GM20431 (cell line): ENCODE measurements at regions not wholly inside any gene's neighbourhood (a gene's known extent, or its start where the extent isn't known, plus 50 kb on each side); places are given as distances from the start of the nearest gene placed in this dataset.
"Not testable (repeated sequence)": the region's sequence is repeated elsewhere in the genome, so short reads cannot be mapped to it uniquely, and the experiment has no call there.

Source experiments
- in situ Hi-C: fragments of 300-500 bp; cut with MseI, MboI; formaldehyde crosslinking; loops from one replicate; pipeline ENCODE4 v1.15.0; 2020; ENCODE audit warnings: low sequenced_read_pairs; ENCODE audit not compliant: unreplicated experiment

DNA sequence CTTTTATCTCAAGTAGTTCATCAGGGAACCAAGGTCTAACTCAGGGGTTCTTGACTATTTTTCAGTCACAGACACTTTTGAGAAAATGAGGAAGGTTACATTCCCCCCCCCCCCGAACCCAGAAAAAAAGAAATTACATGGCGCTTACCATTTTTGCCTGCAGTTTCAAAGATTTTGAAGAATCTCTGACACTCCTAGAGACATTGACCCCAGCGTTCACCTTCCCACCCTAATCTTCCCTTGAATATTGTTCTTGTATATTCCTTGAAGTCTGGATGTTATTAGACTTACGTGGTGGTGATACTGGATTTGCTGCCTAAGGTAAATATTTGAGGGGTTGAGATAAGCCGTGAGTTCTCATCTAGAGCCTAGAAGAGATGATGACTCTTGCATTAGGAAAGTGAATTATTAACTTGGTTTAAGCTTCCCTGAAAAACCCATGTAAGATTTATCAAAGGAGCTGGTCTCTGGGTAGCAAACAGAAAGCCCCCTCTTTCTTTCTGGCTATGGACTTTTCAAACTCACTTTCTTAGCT is 245.7 kb upstream of the FOXK1 start:
- in situ Hi-C loops = no loop called here

DNA sequence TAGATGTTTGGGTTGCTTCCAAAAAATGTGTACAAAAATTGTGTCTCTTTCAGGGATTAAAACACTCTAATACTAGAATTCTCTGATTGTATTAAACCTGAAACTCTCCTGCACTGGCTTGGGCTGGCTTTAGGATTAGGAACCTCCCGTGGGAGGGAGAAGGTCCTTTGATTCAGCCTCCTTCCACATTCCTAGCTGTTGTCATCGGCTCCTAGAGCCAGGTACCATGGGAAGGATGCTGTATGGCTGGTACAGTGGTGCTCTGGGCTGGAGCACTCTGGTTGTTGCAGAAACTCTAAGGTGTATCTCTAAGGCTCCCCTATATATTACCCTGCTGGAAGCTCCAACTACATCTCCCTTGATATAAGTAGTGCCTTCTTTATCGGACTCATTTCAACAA is 245.2 kb upstream of the FOXK1 start:
- in situ Hi-C loops = no loop called here

DNA sequence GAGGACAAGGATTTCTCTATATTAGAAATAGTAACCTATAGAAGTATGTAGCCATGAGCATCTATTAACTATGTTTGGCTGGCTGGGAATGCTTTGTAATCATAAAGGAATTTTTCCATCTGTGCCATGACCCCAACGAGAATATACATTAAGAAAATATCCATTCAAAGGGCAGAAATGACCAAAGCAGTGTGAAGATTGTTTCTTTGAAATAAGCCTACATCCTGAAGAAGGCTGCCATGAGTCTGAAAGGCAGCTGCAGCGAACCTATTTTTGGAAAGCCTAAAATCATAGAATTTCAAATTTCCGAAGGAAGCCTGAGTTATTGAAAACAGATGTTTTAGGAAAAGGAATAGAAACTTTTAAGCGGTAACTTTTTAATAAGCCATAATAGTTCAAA is 244.2 kb upstream of the FOXK1 start:
- in situ Hi-C loops = no loop called here

DNA sequence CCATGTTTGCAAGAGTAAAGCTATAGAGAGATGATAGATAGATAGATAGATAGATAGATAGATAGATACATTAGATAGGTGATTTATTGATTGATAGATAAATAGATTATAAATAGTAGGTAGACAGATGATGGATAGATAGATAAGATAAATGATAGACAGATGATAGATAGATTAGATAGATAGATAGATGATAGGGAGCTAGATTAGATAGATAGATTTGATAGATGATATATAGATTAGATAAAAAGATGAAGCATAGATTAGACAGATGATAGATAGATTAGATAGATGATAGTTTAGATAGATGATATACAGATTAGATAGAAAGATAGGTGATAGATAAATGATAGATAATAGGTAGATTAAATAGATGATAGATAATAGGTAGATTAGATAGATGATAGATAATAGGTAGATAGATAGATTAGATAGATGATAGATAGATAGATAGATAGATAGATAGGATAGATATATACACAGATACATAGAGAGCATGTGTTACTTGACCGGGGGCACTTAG is 243.3 kb upstream of the FOXK1 start:
- in situ Hi-C loops = no loop called here

DNA sequence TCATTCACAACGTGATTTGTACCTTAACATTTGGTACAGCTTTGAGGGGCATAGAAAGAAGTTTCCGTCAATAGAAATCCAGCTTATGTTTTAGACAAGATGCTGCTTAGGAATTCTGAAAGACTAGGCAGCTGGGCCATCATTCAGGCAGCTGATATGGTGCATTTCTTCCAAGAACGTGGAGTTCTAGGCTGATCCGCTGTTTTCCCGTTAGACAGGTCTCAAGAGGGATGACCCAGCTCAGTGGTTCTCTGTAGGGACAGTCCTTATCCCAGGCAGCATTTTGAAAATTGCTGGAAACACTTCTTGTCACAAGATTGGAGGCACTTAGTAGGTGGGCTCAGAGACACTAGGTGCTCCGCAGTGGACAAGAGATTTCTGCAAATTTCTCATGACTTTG is 242.7 kb upstream of the FOXK1 start:
- in situ Hi-C loops = no loop called here

DNA sequence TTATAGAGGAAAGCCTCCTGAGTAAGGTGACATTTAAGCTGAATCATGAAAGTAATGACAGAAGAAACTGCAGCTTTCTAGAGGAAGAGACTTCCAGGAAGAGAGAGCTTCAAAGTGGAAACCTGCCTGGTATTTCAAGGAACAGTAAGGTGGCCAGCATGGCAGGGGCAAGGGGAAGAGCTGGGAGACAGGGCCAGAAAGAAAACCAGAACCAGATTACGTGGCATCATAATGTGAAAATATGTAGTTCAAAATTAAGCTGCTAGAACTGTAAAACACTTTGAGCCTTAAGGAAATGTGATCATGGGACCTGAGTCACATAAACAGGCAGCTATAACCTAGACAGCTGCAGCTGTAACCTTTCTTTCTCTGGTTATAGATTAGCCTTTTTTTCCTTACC is 238.0 kb upstream of the FOXK1 start:
- in situ Hi-C loops = no loop called here

GRCh38 chr7:4445777-4446176 is 236.3 kb upstream of the FOXK1 start:
- in situ Hi-C loops = no loop called here

- in situ Hi-C loops = no loop called here
Observed at GRCh38 chr7:4449263-4449662, 232.8 kb upstream of the FOXK1 start.

GRCh38 chr7:4450483-4450882 is 231.6 kb upstream of the FOXK1 start:
- in situ Hi-C loops = no loop called here

GRCh38 chr7:4460597-4460996 is 221.5 kb upstream of the FOXK1 start:
- in situ Hi-C loops = no loop called here

GRCh38 chr7:4461531-4461930 is 220.6 kb upstream of the FOXK1 start:
- in situ Hi-C loops = no loop called here

DNA sequence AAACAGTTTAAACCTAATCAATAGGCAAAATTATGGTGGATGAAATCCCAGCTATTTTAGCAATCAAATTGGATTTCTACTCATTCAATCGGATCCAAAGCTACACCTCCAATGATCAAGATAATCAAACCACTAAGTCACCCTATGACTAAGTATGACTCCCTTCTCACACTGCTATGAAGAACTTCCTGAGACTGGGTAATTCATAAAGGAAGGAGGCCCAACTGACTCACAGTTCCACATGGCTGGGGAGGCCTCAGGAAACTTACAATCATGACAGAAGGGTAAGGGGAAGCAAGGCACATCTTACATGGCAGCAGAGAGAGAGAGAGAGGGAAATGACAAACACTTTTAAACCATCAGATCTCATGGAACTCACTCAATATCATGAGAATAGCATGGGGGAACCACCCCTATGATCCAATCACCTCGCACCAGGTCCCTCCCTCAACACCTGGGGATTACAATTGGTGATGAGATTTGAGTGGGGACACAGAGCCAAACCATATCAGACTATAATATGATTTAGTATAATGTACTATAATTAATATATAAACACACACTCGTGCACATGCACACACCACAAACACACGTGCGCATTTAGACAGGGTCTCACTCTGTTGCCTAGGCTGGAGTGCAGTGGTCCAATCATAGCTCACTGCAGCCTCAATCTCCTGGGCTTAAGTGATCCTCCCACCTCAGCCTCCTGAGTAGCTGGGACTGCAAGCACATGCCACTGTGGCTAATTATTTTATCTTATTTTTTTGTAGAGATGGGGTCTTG is 213.6 kb upstream of the FOXK1 start:
- in situ Hi-C loops = no loop called here

DNA sequence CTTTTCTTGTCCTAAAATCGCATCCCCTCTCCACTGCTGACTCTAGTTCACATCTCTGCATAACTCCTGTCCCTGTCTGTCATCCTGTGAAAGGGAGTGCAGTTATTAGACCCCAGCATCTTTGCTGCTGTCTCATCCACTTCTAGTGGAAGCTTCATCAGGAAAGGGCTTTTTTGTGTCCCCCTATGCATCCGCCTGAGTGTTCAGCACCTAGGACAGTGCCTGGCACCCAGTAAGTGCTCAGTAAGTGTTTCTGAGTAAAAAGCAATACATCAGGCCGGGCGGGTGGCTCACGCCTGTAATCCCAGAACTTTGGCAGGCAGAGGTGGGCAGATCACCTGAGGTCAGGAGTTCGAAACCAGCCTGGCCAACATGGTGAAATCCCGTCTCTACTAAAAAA is 211.8 kb upstream of the FOXK1 start:
- in situ Hi-C loops = no loop called here

DNA sequence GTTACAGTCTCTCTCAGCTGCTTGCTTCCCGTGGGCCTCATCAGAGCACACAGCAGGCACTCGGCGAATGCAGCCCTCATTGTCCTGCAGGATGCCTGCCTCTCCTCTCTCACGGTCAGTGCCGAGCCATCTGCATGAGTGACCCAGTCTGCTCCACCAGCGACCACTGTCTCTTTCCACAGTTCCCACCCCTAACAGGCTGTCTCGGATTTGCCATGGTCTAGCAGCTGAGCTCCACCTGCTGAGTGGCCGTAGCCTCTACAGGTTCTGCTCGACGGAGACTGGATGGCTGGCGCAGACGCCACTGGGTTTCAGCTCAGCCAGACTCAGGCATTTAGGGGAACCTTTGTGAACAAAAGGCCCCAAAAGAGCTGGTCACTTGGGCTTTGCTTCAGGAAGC is 209.4 kb upstream of the FOXK1 start:
- in situ Hi-C loops = no loop called here

DNA sequence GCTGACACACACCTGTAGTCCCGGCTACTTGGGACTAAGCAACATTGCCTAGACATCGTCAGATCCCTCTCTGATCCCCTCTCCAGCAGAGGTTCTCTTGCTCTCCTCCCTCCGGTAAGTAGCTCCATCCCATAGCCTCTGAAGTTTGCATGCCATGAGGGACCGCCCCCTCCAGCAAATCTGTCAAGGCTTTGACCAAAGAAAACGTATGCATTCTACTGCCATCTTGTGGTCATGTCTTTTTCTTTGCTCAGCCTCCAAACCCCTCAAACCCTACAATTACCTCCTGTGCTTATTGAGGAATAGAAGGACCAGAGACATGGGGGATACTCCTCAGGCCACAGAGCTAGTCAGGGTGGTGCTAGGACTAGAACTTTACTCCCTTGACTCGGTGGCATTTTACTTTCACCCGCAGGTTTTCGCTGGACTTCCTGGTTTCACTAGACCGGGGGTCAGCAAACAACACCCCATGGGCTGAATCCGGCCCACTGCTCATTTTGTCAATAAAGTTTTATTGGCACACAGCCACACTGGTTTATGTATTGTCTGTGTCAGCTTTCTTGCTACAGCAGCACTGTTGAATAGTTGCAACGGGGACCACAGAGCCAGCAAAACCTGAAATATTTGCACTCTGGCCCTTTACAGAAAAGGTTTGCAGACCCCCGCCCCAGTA is 202.6 kb upstream of the FOXK1 start:
- in situ Hi-C loops = no loop called here

DNA sequence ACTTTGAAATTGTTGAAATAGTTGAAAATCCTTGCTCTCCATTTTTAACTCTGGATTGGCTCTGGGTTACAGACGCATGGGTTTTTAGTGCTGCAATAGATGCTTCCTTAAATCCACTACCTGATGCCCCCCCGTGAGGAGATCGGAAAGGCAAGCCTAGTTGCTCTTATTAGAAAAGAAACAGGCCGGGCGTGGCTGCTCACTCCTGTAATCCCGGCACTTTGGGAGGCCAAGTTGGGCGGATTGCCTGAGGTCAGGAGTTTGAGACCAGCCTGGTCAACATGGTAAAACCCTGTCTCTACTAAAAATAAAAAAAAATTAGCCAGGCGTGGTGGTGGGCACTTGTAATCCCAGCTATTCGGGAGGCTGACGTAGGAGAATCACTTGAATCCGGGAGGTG is 202.0 kb upstream of the FOXK1 start:
- in situ Hi-C loops = not testable (repeated sequence)

DNA sequence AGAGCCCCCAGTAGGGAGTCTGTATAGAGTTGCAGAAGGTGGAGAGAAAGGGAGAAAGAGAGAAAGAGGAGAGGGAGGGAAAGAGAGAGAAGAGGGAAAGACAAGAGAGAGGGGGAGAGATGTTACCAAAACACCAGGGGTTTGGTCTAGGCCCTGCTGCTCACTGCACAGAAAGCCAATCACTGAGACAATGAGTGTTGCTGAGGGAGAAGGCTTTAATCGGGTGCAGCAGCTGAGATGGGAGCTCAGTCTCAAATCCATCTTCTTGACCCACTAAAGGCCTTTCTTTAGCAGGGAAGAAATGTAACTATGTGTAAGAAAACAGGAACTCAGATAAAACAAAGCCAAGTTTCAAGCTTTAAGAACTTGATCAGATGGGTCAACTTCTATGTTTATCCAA is 198.2 kb upstream of the FOXK1 start:
- in situ Hi-C loops = no loop called here

GRCh38 chr7:4484545-4484944 is 197.6 kb upstream of the FOXK1 start:
- in situ Hi-C loops = no loop called here

DNA sequence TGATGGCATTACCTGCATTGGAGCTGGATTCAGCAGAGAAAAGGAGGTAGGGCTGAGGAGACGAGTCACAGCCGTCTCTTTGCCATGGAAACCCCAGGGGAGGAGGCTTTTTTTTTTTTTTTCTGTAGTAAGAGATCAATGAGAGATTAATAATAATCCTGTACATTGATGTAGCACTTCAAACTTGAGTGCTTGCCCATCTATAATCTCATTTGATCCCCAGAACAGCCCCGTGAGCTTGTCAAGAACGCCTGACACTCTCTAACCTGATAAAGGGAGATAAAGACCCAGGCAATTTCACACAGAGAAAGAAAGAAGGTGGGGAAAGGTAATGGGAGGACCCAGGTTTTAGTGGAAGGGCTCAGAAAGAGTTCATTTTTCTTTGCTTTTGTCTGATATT is 195.2 kb upstream of the FOXK1 start:
- in situ Hi-C loops = no loop called here

DNA sequence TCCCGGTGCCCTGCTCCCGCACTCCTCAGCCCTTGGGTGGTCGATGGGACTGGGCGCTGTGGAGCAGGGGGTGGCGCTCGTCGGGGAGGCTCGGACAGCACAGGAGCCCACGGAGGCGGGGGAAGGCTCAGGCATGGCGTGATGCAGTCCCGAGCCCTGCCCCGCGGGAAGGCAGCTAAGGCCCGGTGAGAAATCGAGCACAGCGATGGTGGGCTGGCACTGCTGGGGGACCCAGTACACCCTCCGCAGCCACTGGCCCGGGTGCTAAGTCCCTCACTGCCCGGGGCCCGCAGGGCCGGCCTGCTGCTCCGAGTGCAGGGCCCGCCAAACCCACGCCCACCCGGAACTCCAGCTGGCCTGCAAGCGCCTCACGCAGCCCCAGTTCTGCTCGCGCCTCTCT is 185.2 kb upstream of the FOXK1 start:
- in situ Hi-C loops = not testable (repeated sequence)

DNA sequence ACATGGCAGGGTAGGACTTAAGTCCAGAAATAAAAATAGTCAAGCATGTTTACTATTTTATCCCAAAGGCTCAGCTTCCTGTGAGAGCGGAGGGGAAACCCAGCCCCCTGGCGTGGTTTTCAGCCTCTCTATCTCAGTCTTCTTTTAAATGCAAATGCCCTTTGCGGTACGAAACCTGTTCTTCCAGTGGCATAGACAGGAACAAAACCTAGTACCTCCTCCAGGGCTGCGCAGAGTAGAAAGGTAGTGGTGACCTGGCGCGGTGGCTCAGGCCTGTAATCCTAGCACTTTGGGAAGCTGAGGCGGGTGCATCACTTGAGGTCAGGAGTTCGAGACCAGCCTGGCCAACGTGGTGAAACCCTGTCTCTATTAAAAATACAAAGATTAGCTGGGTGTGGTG is 181.3 kb upstream of the FOXK1 start:
- in situ Hi-C loops = no loop called here
